ENCODE measurements at regions not wholly inside any gene's neighbourhood (a gene's known extent, or its start where the extent isn't known, plus 50 kb on each side); places are given as distances from the start of the nearest gene placed in this dataset.

- Histone ChIP-seq H3K4me1 (ENCODE audit: low read depth) (peaks cover 2% of the 10 kb centered on the region), H3K9me3 (no peaks in the 10 kb centered on the region), H3K36me3 (ENCODE audit: low read depth) (no peaks in the 10 kb centered on the region), H3K4me3 (no peak overlapping the region)
- no peak for TF ChIP-seq CTCF (IDR thresholded peaks at IDR 0.05)
- intact Hi-C loops (cut with DNase I, micrococcal nuclease), result no loop called here
- ATAC-seq, result no peak
- DNase-seq, result no peak
These were observed 70.1 kb upstream of the CLCN4 start for GRCh38 chrX:10086676-10087075.

GRCh38 chrX:10087391-10087790, 69.4 kb upstream of the CLCN4 start:
- H3K4me1 ChIP-seq (ENCODE audit: low read depth), result no peaks in the 10 kb centered on the region
- no peak overlapping the region for H3K4me3 ChIP-seq
- H3K9me3 ChIP-seq, result no peaks in the 10 kb centered on the region
- no peaks in the 10 kb centered on the region for H3K36me3 ChIP-seq (ENCODE audit: low read depth)
- no peak for DNase-seq
- intact Hi-C loops (cut with DNase I, micrococcal nuclease), result no loop called here
- TF ChIP-seq CTCF (IDR thresholded peaks at IDR 0.05), result no peak
- no peak for ATAC-seq

GRCh38 chrX:10089378-10089795, 67.4 kb upstream of the CLCN4 start:
- no peaks in the 10 kb centered on the region for H3K4me1 ChIP-seq (ENCODE audit: low read depth)
- no peaks in the 10 kb centered on the region for H3K36me3 ChIP-seq (ENCODE audit: low read depth)
- ATAC-seq (no peak), DNase-seq (no peak)
- TF ChIP-seq CTCF (IDR thresholded peaks at IDR 0.05), result no peak
- H3K4me3 ChIP-seq, result no peak overlapping the region
- intact Hi-C loops (cut with DNase I, micrococcal nuclease), result no loop called here
- H3K9me3 ChIP-seq, result no peaks in the 10 kb centered on the region

GRCh38 chrX:10090319-10090718, 66.5 kb upstream of the CLCN4 start:
- ATAC-seq, result no peak
- no peaks in the 10 kb centered on the region for H3K9me3 ChIP-seq
- DNase-seq, result no peak
- no peak for TF ChIP-seq CTCF (IDR thresholded peaks at IDR 0.05)
- H3K36me3 ChIP-seq (ENCODE audit: low read depth), result no peaks in the 10 kb centered on the region
- no peak overlapping the region for H3K4me3 ChIP-seq
- H3K4me1 ChIP-seq (ENCODE audit: low read depth), result no peaks in the 10 kb centered on the region
- intact Hi-C loops (cut with DNase I, micrococcal nuclease), result no loop called here

GRCh38 chrX:10095246-10095645, 61.5 kb upstream of the CLCN4 start:
- no peak for TF ChIP-seq CTCF (IDR thresholded peaks at IDR 0.05)

More at GRCh38 chrX:10095246-10095645, 61.5 kb upstream of the CLCN4 start:
- Histone ChIP-seq H3K9me3 (no peaks in the 10 kb centered on the region), H3K4me1 (ENCODE audit: low read depth) (no peaks in the 10 kb centered on the region), H3K4me3 (no peak overlapping the region), H3K36me3 (ENCODE audit: low read depth) (no peaks in the 10 kb centered on the region)
- DNase-seq (no peak), ATAC-seq (no peak)
- intact Hi-C loops (cut with DNase I, micrococcal nuclease), result no loop called here

Data from mucosa of descending colon (tissue), 3 donors.